ENCODE measurements at regions not wholly inside any gene's neighbourhood (a gene's known extent, or its start where the extent isn't known, plus 50 kb on each side); places are given as distances from the start of the nearest gene placed in this dataset.

GRCh38 chr10:2898509-2898860 is 168.9 kb upstream of the PFKP start:
- TF ChIP-seq CTCF (IDR thresholded peaks at IDR 0.05) (no peak), POLR2A (IDR thresholded peaks at IDR 0.05) (no peak)
